Panc1 (cell line): ENCODE measurements at regions not wholly inside any gene's neighbourhood (a gene's known extent, or its start where the extent isn't known, plus 50 kb on each side); places are given as distances from the start of the nearest gene placed in this dataset.

ENCODE experiments used
- ATAC-seq: fragments of 200-7000 bp; cut with Tn5 transposase; 2 replicates; pipeline ENCODE4 v1.9.1; 2020; ENCODE audit warnings: mild to moderate bottlenecking, moderate library complexity
- BruUV-seq: library from RNA; stranded (reverse); fragments of 400-500 nt; replicated peaks from 2 replicates; lab custom pipeline; 2021; lab: Mats Ljungman, UMichigan
- CTCF ChIA-PET: fragments of 300-600 bp; sonication (Branson Sonifier 250); formaldehyde crosslinking; loops from one replicate; lab custom pipeline; 2022; ENCODE audit warnings: antibody characterized with exemption; lab: Charles Lee
- POLR2A ChIA-PET: fragments of 300-600 bp; sonication (Branson Sonifier 250); formaldehyde crosslinking; loops from one replicate; lab custom pipeline; 2022; ENCODE audit warnings: antibody characterized with exemption; lab: Charles Lee
- DNase-seq: peaks from one replicate; pipeline ENCODE4 v3.0.0-alpha.2; 2010; ENCODE audit warnings: low read depth, low spot score
- H3K27ac ChIP-seq: 2 replicates; pipeline ENCODE4 v1.5.1; 2011; ENCODE audit warnings: mild to moderate bottlenecking, low read length, inconsistent platforms
- H3K27me3 ChIP-seq: fragments of 200-500 bp; sonication (Bioruptor generic); 2 replicates; pipeline ENCODE4 v1.6.0; 2014; ENCODE audit warnings: low read length, inconsistent platforms; ENCODE audit not compliant: control insufficient read depth, insufficient read depth
- H3K36me3 ChIP-seq: fragments of 200-500 bp; sonication (Bioruptor generic); 2 replicates; pipeline ENCODE4 v1.5.1; 2014; ENCODE audit warnings: inconsistent platforms, mild to moderate bottlenecking, low read length, moderate library complexity; ENCODE audit not compliant: control insufficient read depth, insufficient read depth
- H3K4me1 ChIP-seq: 2 replicates; pipeline ENCODE4 v1.5.1; 2011; ENCODE audit warnings: inconsistent platforms, mild to moderate bottlenecking, low read length, moderate library complexity; ENCODE audit not compliant: control insufficient read depth, insufficient read depth
- H3K4me3 ChIP-seq, 2 experiments: 2 replicates each; pipeline ENCODE4 v1.5.1; 2011 to 2012; ENCODE audit warnings: low read depth in 2 of 2, low read length in 2 of 2, mild to moderate bottlenecking in 2 of 2, inconsistent platforms in 1 of 2, moderate library complexity in 1 of 2
- H3K9me3 ChIP-seq: fragments of 200-500 bp; sonication (Bioruptor generic); 2 replicates; pipeline ENCODE4 v1.5.1; 2014; ENCODE audit warnings: low read depth, mild to moderate bottlenecking, inconsistent platforms, low read length, moderate library complexity; ENCODE audit not compliant: control insufficient read depth, insufficient read depth
- POLR2AphosphoS5 ChIP-seq: IDR thresholded peaks from 2 replicates; pipeline ENCODE4 v1.6.1; 2012; ENCODE audit warnings: mild to moderate bottlenecking, low read depth, low read length, moderate library complexity
- SIN3A ChIP-seq: IDR thresholded peaks from 2 replicates; pipeline ENCODE4 v1.6.1; 2012; ENCODE audit warnings: low read depth, mild to moderate bottlenecking, low read length, moderate library complexity, borderline replicate concordance; ENCODE audit not compliant: insufficient read depth
- TCF7L2 ChIP-seq: IDR thresholded peaks from 2 replicates; pipeline ENCODE4 v1.6.1; 2011; ENCODE audit warnings: mild to moderate bottlenecking, low read depth, low read length, inconsistent platforms
- in situ Hi-C: cut with HindIII; loops from 2 replicates; pipeline ENCODE4 v1.10.0; 2016; ENCODE audit warnings: low sequenced_read_pairs, low pct_unique_long_range_greater_than_20kb
- intact Hi-C: fragments of 100-400 bp; cut with micrococcal nuclease; formaldehyde crosslinking; loops from one replicate; pipeline ENCODE4 v1.10.0; 2022; ENCODE audit not compliant: unreplicated experiment
- TF ChIP-seq, protein P1 (sequence below), 2 experiments: IDR thresholded peaks; 2 replicates each; pipeline ENCODE4 v1.6.1; 2011 to 2012; ENCODE audit warnings: low read depth in 2 of 2, control low read depth in 1 of 2, low read length in 1 of 2, mild to moderate bottlenecking in 1 of 2, moderate library complexity in 1 of 2; ENCODE audit not compliant: insufficient read depth in 1 of 2
- TF ChIP-seq, protein P2 (sequence below): fragments of 450-650 bp; IDR thresholded peaks from 2 replicates; pipeline ENCODE4 v1.5.1; 2017; ENCODE audit warnings: mild to moderate bottlenecking

DNA sequence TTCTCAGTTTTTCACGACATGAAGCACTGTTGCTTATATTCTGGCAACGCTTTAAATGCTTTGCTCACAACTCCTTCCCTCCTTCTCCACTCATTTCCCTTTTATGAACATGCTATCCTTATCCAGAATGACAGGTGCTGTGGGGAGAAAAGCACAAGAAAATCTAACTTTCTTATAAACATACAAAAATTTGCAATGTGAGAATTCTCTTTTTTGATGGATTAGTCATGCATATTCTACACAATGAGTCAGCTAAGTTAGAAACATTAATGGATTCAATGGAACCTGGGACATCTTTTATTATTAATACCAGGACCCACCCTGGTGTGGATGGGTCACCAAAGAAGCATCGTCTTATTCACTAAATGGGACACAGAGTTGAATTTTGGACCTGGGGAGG lies 234.6 kb upstream of the CDH5 start:
- intact Hi-C loops, result no loop called here
- Histone ChIP-seq H3K4me3 (no peak overlapping the region), H3K36me3 (no peaks in the 10 kb centered on the region), H3K4me1 (no peaks in the 10 kb centered on the region), H3K9me3 (no peaks in the 10 kb centered on the region), H3K27me3 (peaks cover 1% of the 10 kb centered on the region; the same call in 1 of the 2 replicates), H3K27ac (no peak overlapping the region)
- ChIA-PET CTCF (no interaction called here), POLR2A (no interaction called here)
- no TSS peak for BruUV-seq
- TF ChIP-seq, protein P1, sequence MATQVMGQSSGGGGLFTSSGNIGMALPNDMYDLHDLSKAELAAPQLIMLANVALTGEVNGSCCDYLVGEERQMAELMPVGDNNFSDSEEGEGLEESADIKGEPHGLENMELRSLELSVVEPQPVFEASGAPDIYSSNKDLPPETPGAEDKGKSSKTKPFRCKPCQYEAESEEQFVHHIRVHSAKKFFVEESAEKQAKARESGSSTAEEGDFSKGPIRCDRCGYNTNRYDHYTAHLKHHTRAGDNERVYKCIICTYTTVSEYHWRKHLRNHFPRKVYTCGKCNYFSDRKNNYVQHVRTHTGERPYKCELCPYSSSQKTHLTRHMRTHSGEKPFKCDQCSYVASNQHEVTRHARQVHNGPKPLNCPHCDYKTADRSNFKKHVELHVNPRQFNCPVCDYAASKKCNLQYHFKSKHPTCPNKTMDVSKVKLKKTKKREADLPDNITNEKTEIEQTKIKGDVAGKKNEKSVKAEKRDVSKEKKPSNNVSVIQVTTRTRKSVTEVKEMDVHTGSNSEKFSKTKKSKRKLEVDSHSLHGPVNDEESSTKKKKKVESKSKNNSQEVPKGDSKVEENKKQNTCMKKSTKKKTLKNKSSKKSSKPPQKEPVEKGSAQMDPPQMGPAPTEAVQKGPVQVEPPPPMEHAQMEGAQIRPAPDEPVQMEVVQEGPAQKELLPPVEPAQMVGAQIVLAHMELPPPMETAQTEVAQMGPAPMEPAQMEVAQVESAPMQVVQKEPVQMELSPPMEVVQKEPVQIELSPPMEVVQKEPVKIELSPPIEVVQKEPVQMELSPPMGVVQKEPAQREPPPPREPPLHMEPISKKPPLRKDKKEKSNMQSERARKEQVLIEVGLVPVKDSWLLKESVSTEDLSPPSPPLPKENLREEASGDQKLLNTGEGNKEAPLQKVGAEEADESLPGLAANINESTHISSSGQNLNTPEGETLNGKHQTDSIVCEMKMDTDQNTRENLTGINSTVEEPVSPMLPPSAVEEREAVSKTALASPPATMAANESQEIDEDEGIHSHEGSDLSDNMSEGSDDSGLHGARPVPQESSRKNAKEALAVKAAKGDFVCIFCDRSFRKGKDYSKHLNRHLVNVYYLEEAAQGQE (IDR thresholded peaks at IDR 0.05; ENCODE audit: insufficient read depth in 1 of 2, low read depth in 2 of 2, low read length in 1 of 2), result no peak
- TF ChIP-seq SIN3A (no peak), TCF7L2 (no peak), POLR2AphosphoS5 (no peak)
- TF ChIP-seq, protein P2, sequence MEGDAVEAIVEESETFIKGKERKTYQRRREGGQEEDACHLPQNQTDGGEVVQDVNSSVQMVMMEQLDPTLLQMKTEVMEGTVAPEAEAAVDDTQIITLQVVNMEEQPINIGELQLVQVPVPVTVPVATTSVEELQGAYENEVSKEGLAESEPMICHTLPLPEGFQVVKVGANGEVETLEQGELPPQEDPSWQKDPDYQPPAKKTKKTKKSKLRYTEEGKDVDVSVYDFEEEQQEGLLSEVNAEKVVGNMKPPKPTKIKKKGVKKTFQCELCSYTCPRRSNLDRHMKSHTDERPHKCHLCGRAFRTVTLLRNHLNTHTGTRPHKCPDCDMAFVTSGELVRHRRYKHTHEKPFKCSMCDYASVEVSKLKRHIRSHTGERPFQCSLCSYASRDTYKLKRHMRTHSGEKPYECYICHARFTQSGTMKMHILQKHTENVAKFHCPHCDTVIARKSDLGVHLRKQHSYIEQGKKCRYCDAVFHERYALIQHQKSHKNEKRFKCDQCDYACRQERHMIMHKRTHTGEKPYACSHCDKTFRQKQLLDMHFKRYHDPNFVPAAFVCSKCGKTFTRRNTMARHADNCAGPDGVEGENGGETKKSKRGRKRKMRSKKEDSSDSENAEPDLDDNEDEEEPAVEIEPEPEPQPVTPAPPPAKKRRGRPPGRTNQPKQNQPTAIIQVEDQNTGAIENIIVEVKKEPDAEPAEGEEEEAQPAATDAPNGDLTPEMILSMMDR, result no peak
- no peak for ATAC-seq
- in situ Hi-C loops, result no loop called here
- DNase-seq, result no peak

DNA sequence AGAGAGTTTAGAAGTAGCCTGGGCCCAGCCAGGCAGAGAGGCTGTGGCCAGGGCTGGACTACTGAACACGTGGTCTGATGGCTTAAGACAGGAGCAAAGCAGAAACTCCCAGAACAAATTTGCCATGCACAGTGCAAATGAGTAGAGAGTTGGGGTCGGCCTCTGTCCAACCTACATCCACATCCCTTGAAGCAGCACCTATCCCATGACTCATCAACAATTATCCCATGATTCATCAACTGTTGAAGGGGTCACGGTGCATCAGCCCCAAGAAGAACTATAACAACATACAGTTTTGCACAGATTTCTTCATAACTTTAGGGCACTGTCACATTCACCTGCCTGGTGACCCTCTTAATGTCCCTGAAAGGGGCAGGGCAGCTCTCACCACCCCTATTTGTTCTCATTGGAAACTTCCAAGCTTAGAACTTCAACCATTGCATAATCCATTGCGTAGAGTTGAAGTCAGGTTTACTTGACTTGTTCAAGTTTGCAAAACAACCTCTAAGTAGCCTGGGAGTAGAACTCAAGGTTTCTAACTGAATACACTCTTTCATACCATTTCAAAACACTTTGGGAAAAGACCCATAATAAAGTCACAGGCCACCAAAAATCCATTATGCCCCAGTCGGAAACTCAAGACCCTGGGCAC lies 235.2 kb upstream of the CDH5 start:
- BruUV-seq, result no TSS peak

More for the DNA sequence above, 235.2 kb upstream of the CDH5 start:
- intact Hi-C loops, result no loop called here
- Histone ChIP-seq H3K36me3 (no peaks in the 10 kb centered on the region), H3K9me3 (no peaks in the 10 kb centered on the region), H3K27me3 (peaks cover 2% of the 10 kb centered on the region; the same call in 1 of the 2 replicates), H3K4me1 (no peaks in the 10 kb centered on the region), H3K27ac (no peak overlapping the region), H3K4me3 (no peak overlapping the region)
- ChIA-PET CTCF (no interaction called here), POLR2A (no interaction called here)
- DNase-seq, result no peak
- TF ChIP-seq SIN3A (no peak), TCF7L2 (no peak), POLR2AphosphoS5 (no peak)
- TF ChIP-seq, protein P2, result no peak
- TF ChIP-seq, protein P1 (IDR thresholded peaks at IDR 0.05; ENCODE audit: insufficient read depth in 1 of 2, low read depth in 2 of 2, low read length in 1 of 2), result no peak
- in situ Hi-C loops, result no loop called here
- ATAC-seq, result no peak
